Brain microvascular endothelial cell (primary cell): ENCODE measurements at regions not wholly inside any gene's neighbourhood (a gene's known extent, or its start where the extent isn't known, plus 50 kb on each side); places are given as distances from the start of the nearest gene placed in this dataset.
"Not testable (repeated sequence)": the region's sequence is repeated elsewhere in the genome, so short reads cannot be mapped to it uniquely, and the experiment has no call there.

Experiments
- DNase-seq: peaks from one replicate; pipeline ENCODE4 v3.0.0-alpha.2; 2020
- H3K27ac ChIP-seq: fragments of 250-450 bp; sonication (Bioruptor Pico); 2 replicates; pipeline ENCODE4 v1.5.1; 2020; ENCODE audit warnings: mild to moderate bottlenecking, moderate library complexity
- H3K27me3 ChIP-seq: fragments of 250-450 bp; sonication (Bioruptor Pico); replicated peaks from 2 replicates; pipeline ENCODE4 v1.5.1; 2020; ENCODE audit warnings: mild to moderate bottlenecking
- H3K36me3 ChIP-seq: fragments of 250-450 bp; sonication (Bioruptor Pico); replicated peaks from 2 replicates; pipeline ENCODE4 v1.5.1; 2020; ENCODE audit warnings: mild to moderate bottlenecking
- H3K4me3 ChIP-seq: 2 replicates; pipeline ENCODE4 v1.5.1; 2011; ENCODE audit warnings: low read depth, mild to moderate bottlenecking, control low read depth, low read length, moderate library complexity
- in situ Hi-C: cut with HindIII; loops from 2 replicates; pipeline ENCODE4 v1.10.0; 2017; ENCODE audit warnings: low sequenced_read_pairs, low pct_ligation_motif_present
- TF ChIP-seq, protein P1 (sequence below): IDR thresholded peaks from 2 replicates; pipeline ENCODE4 v1.5.1; 2011; ENCODE audit warnings: low read depth, mild to moderate bottlenecking, moderate library complexity, low read length, control low read depth, inconsistent platforms; ENCODE audit errors: missing control alignments

DNA sequence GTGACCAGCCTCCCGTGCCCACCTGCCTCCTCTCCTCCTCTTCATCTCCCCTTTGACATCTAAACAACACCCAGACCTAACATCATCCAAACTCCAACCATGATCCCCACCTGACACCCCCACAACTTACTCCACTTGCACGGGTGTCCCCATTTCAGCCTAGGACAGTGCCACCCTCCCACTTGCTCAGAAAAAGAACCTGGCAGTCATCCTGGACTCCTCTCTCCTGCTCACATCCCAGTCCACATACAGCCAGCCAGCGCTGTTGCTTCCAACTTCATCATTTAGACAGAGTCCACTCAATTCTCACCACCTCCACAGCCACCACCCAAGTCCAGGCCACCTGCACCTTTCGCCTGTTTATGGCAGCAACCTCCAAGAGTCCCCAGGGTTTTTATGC lies 485.7 kb downstream of the MN1 start:
- TF ChIP-seq, protein P1, sequence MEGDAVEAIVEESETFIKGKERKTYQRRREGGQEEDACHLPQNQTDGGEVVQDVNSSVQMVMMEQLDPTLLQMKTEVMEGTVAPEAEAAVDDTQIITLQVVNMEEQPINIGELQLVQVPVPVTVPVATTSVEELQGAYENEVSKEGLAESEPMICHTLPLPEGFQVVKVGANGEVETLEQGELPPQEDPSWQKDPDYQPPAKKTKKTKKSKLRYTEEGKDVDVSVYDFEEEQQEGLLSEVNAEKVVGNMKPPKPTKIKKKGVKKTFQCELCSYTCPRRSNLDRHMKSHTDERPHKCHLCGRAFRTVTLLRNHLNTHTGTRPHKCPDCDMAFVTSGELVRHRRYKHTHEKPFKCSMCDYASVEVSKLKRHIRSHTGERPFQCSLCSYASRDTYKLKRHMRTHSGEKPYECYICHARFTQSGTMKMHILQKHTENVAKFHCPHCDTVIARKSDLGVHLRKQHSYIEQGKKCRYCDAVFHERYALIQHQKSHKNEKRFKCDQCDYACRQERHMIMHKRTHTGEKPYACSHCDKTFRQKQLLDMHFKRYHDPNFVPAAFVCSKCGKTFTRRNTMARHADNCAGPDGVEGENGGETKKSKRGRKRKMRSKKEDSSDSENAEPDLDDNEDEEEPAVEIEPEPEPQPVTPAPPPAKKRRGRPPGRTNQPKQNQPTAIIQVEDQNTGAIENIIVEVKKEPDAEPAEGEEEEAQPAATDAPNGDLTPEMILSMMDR: no peak
- H3K36me3 ChIP-seq: no peaks in the 10 kb centered on the region
- H3K27me3 ChIP-seq: no peaks in the 10 kb centered on the region
- no peak for DNase-seq
- no peak overlapping the region for H3K4me3 ChIP-seq
- in situ Hi-C loops: no loop called here
- no peak overlapping the region for H3K27ac ChIP-seq

DNA sequence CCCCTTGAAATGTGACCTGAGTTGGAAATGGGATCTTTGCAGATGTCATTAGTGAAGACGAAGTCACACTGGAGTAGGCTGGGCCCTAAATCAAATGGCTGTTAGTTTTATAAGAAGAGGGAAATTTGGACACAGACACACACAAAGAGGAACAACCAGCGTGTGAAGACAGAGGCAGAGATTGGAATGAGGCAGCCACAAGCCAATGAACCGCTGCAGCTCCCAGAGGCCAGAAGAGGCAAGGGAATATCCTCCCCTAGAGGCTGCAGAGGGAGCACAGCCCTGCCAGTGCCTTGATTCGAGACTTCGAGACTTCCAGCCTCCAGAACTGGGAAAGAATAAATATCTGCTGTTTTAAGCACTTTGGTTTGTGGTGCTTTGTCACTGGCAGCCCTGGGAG lies 484.5 kb downstream of the MN1 start:
- in situ Hi-C loops: no loop called here
- no peak overlapping the region for H3K27ac ChIP-seq
- H3K36me3 ChIP-seq: no peaks in the 10 kb centered on the region
- no peak for DNase-seq
- no peaks in the 10 kb centered on the region for H3K27me3 ChIP-seq
- H3K4me3 ChIP-seq: no peak overlapping the region
- TF ChIP-seq, protein P1: peak; percentile 48

DNA sequence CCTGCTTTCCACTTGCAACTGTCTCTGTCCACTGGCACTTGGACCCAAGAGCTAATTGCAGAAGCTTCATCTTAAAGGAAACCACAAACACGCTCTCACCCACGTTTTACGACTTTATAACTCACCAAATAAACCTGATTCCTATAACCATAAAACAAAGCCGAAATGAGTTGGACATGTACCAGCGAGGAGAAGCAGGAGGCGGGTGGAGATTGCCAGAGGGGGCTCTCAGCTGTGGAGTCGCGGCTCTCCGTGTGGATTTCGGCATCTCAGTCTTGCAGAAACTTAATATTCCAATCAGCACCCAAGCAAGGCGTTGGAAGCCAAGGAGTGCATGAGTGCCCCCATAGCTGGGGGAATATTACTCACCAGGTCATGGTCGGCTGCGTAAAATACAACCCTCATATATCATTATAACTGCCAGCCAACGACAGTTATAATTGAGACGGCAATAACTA lies 483.6 kb downstream of the MN1 start:
- TF ChIP-seq, protein P1: no peak
- Histone ChIP-seq H3K36me3 (no peaks in the 10 kb centered on the region), H3K4me3 (no peak overlapping the region), H3K27me3 (no peaks in the 10 kb centered on the region), H3K27ac (no peak overlapping the region)
- in situ Hi-C loops: no loop called here
- DNase-seq: no peak

DNA sequence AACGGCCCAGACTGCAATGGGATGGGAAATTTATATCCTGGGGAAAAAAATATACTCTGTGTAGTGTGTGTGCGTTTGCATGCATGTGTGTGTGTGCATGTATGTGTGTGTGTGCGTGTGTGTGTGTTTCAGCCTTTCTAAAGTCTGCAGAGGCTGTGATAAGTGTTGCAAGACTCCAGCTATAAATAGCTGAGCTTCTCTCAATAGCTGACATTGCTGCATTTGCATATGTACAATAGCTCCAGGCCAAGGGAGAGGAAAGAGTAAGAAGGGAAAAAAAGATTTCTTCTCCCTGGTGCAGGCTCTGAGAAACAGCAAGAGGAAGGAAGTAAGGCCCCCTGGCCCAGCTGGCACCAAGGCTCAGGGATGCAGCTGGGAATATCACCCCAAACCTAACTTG lies 483.0 kb downstream of the MN1 start:
- peak; percentile 51 for DNase-seq

DNA sequence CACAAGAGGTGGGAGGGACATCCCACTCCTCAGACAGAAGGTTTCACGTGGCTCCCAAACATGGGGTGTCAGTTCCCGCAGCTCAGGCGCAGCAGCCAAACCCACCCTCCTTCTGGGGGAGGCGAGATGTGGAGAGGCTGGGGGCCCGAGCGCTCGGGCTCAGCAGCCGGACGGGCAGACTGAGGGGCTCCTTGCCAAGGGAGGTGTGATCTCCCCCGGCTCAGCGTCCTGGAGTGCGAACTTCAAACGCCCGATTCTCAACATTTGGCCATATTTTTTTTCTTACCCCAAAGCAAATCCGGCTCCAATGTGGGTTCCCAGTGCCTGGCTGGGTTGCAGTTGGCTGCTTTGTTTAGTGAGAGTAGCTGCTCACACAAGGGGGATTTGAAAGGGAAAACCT lies 477.9 kb downstream of the MN1 start:
- H3K36me3 ChIP-seq: no peaks in the 10 kb centered on the region
- DNase-seq: no peak
- TF ChIP-seq, protein P1: no peak
- in situ Hi-C loops: no loop called here
- no peaks in the 10 kb centered on the region for H3K27me3 ChIP-seq
- no peak overlapping the region for H3K27ac ChIP-seq
- no peak overlapping the region for H3K4me3 ChIP-seq

More for the DNA sequence above, 483.0 kb downstream of the MN1 start:
- Histone ChIP-seq H3K36me3 (no peaks in the 10 kb centered on the region), H3K27me3 (no peaks in the 10 kb centered on the region), H3K4me3 (no peak overlapping the region), H3K27ac (no peak overlapping the region)
- TF ChIP-seq, protein P1: no peak
- in situ Hi-C loops: no loop called here

DNA sequence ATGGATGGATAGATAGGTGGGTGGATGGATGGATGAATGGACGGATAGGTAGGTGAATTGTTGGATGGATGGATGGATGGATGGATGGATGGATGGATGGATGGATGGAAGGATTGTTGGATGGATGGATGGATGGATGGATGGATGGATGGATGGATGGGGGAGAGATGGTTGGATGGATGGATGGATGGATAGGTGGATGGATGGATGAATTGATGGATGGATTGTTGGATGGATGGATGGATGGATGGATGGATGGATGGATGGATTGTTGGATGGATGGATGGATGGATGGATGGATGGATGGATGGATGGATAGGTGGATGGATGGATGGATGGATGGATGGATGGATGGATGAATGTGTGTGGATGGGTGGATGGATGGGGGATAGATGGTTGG lies 476.6 kb downstream of the MN1 start:
- H3K27me3 ChIP-seq, H3K27ac ChIP-seq, H3K4me3 ChIP-seq, H3K36me3 ChIP-seq, in situ Hi-C loops, DNase-seq: not testable (repeated sequence)
